Neural crest cell (in vitro differentiated cells): ENCODE measurements at regions not wholly inside any gene's neighbourhood (a gene's known extent, or its start where the extent isn't known, plus 50 kb on each side); places are given as distances from the start of the nearest gene placed in this dataset.

Experiments used
- DNase-seq: peaks from one replicate; pipeline ENCODE4 v3.0.0; 2021; ENCODE audit warnings: low read depth, mixed read lengths, low spot score
- H3K27ac Mint-ChIP-seq: one replicate; pipeline ENCODE4 v1.8.0; 2021; ENCODE audit warnings: mild to moderate bottlenecking, mixed read lengths; ENCODE audit not compliant: unreplicated experiment
- H3K27me3 Mint-ChIP-seq: 2 replicates; pipeline ENCODE4 v1.8.0; 2021; ENCODE audit warnings: low read depth, mild to moderate bottlenecking, mixed read lengths
- H3K36me3 Mint-ChIP-seq: 2 replicates; pipeline ENCODE4 v1.8.0; 2021; ENCODE audit warnings: low read depth, mild to moderate bottlenecking, mixed read lengths
- H3K4me1 Mint-ChIP-seq: 2 replicates; pipeline ENCODE4 v1.8.0; 2021; ENCODE audit warnings: mixed read lengths
- H3K4me3 Mint-ChIP-seq: one replicate; pipeline ENCODE4 v1.8.0; 2021; ENCODE audit warnings: mild to moderate bottlenecking, mixed read lengths
- H3K9me3 Mint-ChIP-seq: 2 replicates; pipeline ENCODE4 v1.8.0; 2021; ENCODE audit warnings: mixed read lengths
- CTCF ChIP-seq: fragments of 200-600 bp; sonication (generic); conservative IDR thresholded peaks from 2 replicates; pipeline ENCODE4 v1.5.0; 2021; ENCODE audit warnings: antibody characterized with exemption, mild to moderate bottlenecking

GRCh38 chr14:86521031-86521730, 991.2 kb downstream of the FLRT2 start:
- TF ChIP-seq CTCF, result no peak
- no peaks in the 10 kb centered on the region for H3K4me1 Mint-ChIP-seq
- DNase-seq, result no peak
- H3K4me3 Mint-ChIP-seq, result no peak overlapping the region
- no peaks in the 10 kb centered on the region for H3K36me3 Mint-ChIP-seq
- no peak overlapping the region for H3K27ac Mint-ChIP-seq
- no peaks in the 10 kb centered on the region for H3K27me3 Mint-ChIP-seq
- no peaks in the 10 kb centered on the region for H3K9me3 Mint-ChIP-seq

GRCh38 chr14:86518298-86518697, 988.4 kb downstream of the FLRT2 start:
- no peaks in the 10 kb centered on the region for H3K4me1 Mint-ChIP-seq
- H3K9me3 Mint-ChIP-seq, result peaks cover 2% of the 10 kb centered on the region
- no peaks in the 10 kb centered on the region for H3K36me3 Mint-ChIP-seq
- TF ChIP-seq CTCF, result no peak
- H3K4me3 Mint-ChIP-seq, result no peak overlapping the region
- H3K27ac Mint-ChIP-seq, result no peak overlapping the region
- DNase-seq, result no peak
- H3K27me3 Mint-ChIP-seq, result no peaks in the 10 kb centered on the region

GRCh38 chr14:86515195-86515594, 985.3 kb downstream of the FLRT2 start:
- no peak for TF ChIP-seq CTCF
- Mint-ChIP-seq H3K36me3 (no peaks in the 10 kb centered on the region), H3K27ac (no peak overlapping the region), H3K9me3 (peaks cover 2% of the 10 kb centered on the region), H3K27me3 (no peaks in the 10 kb centered on the region), H3K4me1 (no peaks in the 10 kb centered on the region), H3K4me3 (no peak overlapping the region)
- no peak for DNase-seq

- DNase-seq, result no peak
Observed at GRCh38 chr14:86513564-86513963, 983.6 kb downstream of the FLRT2 start.

GRCh38 chr14:86513056-86513455, 983.1 kb downstream of the FLRT2 start:
- Mint-ChIP-seq H3K27me3 (no peaks in the 10 kb centered on the region), H3K9me3 (peaks cover 2% of the 10 kb centered on the region), H3K4me3 (no peak overlapping the region), H3K4me1 (no peaks in the 10 kb centered on the region), H3K36me3 (no peaks in the 10 kb centered on the region), H3K27ac (no peak overlapping the region)
- no peak for TF ChIP-seq CTCF
- DNase-seq, result no peak

More at GRCh38 chr14:86513564-86513963, 983.6 kb downstream of the FLRT2 start:
- Mint-ChIP-seq H3K9me3 (peaks cover 2% of the 10 kb centered on the region), H3K4me3 (no peak overlapping the region), H3K4me1 (no peaks in the 10 kb centered on the region), H3K27me3 (no peaks in the 10 kb centered on the region), H3K36me3 (no peaks in the 10 kb centered on the region), H3K27ac (no peak overlapping the region)
- TF ChIP-seq CTCF, result no peak
